Aorta (tissue), 5 donors: ENCODE measurements at regions not wholly inside any gene's neighbourhood (a gene's known extent, or its start where the extent isn't known, plus 50 kb on each side); places are given as distances from the start of the nearest gene placed in this dataset.

ENCODE experiments used
- ATAC-seq: fragments of 200-7000 bp; cut with Tn5 transposase; one replicate; pipeline ENCODE4 v1.9.1; 2022; ENCODE audit warnings: moderate library complexity; ENCODE audit not compliant: low FRiP score
- DNase-seq, 2 donors: peaks; one replicate each; pipeline ENCODE4 v3.0.0-alpha.2; 2020
- H3K27ac ChIP-seq, 2 donors: one replicate each; pipeline ENCODE4 v1.5.1; 2013; ENCODE audit warnings: low read length in 2 of 2, mild to moderate bottlenecking in 2 of 2, moderate library complexity in 2 of 2, control low read depth in 1 of 2, inconsistent platforms in 1 of 2, low read depth in 1 of 2
- H3K27me3 ChIP-seq, 2 donors: one replicate each; pipeline ENCODE4 v1.6.1; 2013; ENCODE audit warnings: control low read depth in 1 of 2, low read length in 1 of 2, mild to moderate bottlenecking in 1 of 2, moderate library complexity in 1 of 2; ENCODE audit not compliant: insufficient read depth in 2 of 2, control insufficient read depth in 1 of 2
- H3K36me3 ChIP-seq, 2 donors: one replicate each; pipeline ENCODE4 v1.6.1; 2013; ENCODE audit warnings: control low read depth in 1 of 2, low read length in 1 of 2, mild to moderate bottlenecking in 1 of 2; ENCODE audit not compliant: insufficient read depth in 2 of 2, control insufficient read depth in 1 of 2
- H3K4me1 ChIP-seq, 2 donors: one replicate each; pipeline ENCODE4 v1.6.1; 2013; ENCODE audit warnings: low read length in 2 of 2, control low read depth in 1 of 2, mild to moderate bottlenecking in 1 of 2, moderate library complexity in 1 of 2; ENCODE audit not compliant: insufficient read depth in 2 of 2, control insufficient read depth in 1 of 2
- H3K4me3 ChIP-seq, 2 donors: one replicate each; pipeline ENCODE4 v1.5.1; 2013; ENCODE audit warnings: low read length in 2 of 2, control low read depth in 1 of 2, mild to moderate bottlenecking in 1 of 2
- H3K9me3 ChIP-seq: one replicate; pipeline ENCODE4 v1.6.1; 2013; ENCODE audit warnings: mild to moderate bottlenecking, low read length; ENCODE audit not compliant: control insufficient read depth
- WGBS, 2 donors: extraction: QIAGEN DNeasy Blood & Tissue Kit; methylation state at CpG; one replicate each; pipeline ENCODE4 v1.1.7; 2013; 5-methylcytosine and 5-hydroxymethylcytosine counted together
- intact Hi-C, 2 donors: fragments of 100-400 bp; cut with DNase I; formaldehyde crosslinking; loops; one replicate each; pipeline versions ENCODE4 v1.14.2 to v1.15.0; 2022
- donor health status: healthy with polysubstance abuse.
- donor health status: Bipolar disorder and iron deficiency.
- donor health status: DM: no; HTN: no; CAD: no.
- donor health status: DM: no; HTN: no; CAD: no.
- donor health status: DM: yes; HTN: yes; CAD: no.

DNA sequence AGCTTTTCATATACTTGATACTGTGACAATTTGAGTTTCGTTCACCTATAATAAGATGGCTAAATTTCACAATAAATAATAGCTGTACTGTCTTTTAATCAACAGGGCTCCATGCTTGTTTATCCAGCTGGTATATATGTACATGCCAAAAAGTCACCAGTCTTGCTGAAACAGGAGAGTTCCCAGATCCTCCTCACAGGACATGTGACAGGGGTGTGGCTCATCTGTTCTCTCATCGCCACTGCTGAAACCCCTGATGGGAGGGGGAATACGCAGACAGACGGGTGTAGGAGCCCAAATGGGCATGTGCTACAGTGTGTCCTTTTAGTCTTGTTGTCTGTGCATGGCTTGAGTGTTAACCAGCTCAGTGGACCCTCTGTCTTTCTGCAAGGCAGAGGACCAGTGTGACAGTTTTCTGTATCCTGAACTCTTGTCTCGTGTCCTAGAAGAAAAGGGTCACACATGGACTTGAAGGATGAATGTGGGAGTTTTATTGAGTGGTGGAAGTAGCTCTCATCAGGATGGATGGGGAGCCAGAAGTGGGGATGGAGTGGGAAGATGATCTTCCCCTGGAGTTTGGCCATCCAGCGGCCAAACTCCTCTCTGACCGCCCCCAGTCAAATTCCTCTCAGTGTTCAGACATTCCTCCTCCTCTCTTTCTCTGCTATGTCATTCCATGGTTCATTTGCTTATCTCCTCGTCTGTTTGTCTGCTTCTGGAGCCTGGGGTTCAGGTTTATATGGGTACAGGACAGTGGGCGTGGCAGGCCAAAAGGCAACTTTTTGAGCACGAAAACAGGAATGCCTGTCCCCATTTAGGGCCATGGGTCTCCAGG lies 113.1 kb upstream of the NECTIN3 start:
- Histone ChIP-seq H3K4me1 (no peaks in the 10 kb centered on the region), H3K27ac (no peak overlapping the region), H3K36me3 (no peaks in the 10 kb centered on the region), H3K4me3 (no peak overlapping the region), H3K27me3 (no peaks in the 10 kb centered on the region), H3K9me3 (no peaks in the 10 kb centered on the region)
- ATAC-seq (no peak), DNase-seq (no peak)
- intact Hi-C loops: no loop called here
- WGBS, 2 donors: 64 to 72% methylated on average over 10 of the region's 10 CpGs

DNA sequence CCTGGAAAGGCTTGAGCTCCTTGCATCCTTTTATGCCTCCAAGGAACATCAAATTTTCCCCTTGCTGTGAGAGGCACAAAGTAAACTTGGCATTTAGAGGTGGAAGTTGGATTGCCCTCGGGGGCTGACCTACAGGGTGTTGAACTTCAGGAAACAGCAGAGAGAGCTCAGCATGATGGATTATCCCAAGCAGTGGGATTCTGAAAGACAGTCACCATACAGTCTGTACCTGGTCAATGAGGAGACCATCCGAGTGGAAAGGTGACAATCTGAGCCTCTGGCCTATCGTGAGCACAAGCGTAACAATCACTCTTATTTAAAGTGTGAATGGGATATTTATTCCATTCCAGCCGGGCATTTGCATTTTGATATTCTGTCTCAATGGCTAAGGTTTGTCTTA lies 105.6 kb upstream of the NECTIN3 start:
- H3K27me3 ChIP-seq: no peaks in the 10 kb centered on the region
- H3K4me3 ChIP-seq: no peak overlapping the region
- no peaks in the 10 kb centered on the region for H3K36me3 ChIP-seq
- DNase-seq: no peak
- H3K4me1 ChIP-seq: no peaks in the 10 kb centered on the region
- H3K9me3 ChIP-seq: peaks cover 13% of the 10 kb centered on the region
- WGBS, 2 donors: 92 to 94% methylated on average over 5 of the region's 5 CpGs
- ATAC-seq: no peak
- intact Hi-C loops: no loop called here
- H3K27ac ChIP-seq: no peak overlapping the region

DNA sequence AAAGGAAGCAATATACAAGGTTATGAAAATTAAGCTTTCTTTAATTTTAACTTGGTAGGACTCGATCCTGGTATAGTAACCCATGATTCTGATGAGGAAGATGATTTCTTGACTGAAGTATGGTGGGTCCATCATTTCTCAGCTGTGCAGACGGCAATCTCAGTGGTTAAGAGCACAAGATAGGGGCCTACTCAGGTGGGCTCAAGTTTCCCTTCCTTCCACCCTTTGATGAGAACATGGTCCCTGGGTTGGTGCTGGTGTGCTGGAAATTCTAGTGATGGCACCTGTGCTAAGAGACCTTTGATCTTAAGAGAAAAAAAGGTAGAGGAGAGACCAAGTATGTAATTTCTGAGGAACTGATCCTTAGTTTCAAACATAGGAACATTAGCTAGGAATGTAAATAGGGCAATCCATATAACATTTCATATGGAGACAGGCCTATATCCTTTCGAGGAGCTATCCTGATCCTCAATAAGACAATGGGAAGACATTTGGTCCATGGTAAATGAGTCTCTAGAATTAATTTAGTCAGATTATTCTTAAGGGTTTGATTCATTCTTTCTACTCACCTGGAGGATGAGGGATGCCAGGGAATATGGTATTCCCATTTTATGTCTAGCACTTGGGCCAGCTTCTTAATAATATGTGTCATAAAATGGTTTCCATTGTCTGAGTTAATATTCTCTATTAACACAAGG lies 104.5 kb upstream of the NECTIN3 start:
- ATAC-seq: no peak
- Histone ChIP-seq H3K4me3 (no peak overlapping the region), H3K9me3 (peaks cover 16% of the 10 kb centered on the region), H3K27ac (no peak overlapping the region), H3K27me3 (no peaks in the 10 kb centered on the region), H3K36me3 (no peaks in the 10 kb centered on the region), H3K4me1 (no peaks in the 10 kb centered on the region)
- intact Hi-C loops: no loop called here
- 87 to 92% methylated on average over 3 of the region's 3 CpGs for WGBS, 2 donors
- no peak for DNase-seq

DNA sequence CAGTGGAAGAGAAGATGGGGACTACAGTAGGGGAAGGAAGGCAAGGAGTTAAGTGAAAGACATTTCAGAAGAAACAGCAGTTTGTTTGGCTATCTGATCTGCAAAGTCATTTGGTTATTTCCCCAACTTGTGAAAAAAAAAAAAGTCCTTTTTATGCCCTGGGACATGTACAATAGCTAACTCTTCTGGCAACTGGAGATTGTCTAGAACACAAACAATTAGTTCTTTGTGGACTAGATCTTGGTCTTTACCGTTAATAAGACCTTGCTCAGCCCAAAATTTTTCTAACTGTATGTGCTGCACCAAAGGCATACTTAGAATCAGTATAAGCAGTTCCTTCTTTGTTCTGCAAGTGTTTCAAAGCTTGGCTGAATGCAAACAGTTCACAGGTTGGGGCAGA lies 103.5 kb upstream of the NECTIN3 start:
- no peak for ATAC-seq
- H3K4me1 ChIP-seq: no peaks in the 10 kb centered on the region
- H3K9me3 ChIP-seq: peaks cover 16% of the 10 kb centered on the region
- no peaks in the 10 kb centered on the region for H3K27me3 ChIP-seq
- no peaks in the 10 kb centered on the region for H3K36me3 ChIP-seq
- no peak for DNase-seq
- H3K27ac ChIP-seq: no peak overlapping the region
- 76 to 84% methylated on average over 1 of the region's 1 CpG for WGBS, 2 donors
- intact Hi-C loops: no loop called here
- H3K4me3 ChIP-seq: no peak overlapping the region

DNA sequence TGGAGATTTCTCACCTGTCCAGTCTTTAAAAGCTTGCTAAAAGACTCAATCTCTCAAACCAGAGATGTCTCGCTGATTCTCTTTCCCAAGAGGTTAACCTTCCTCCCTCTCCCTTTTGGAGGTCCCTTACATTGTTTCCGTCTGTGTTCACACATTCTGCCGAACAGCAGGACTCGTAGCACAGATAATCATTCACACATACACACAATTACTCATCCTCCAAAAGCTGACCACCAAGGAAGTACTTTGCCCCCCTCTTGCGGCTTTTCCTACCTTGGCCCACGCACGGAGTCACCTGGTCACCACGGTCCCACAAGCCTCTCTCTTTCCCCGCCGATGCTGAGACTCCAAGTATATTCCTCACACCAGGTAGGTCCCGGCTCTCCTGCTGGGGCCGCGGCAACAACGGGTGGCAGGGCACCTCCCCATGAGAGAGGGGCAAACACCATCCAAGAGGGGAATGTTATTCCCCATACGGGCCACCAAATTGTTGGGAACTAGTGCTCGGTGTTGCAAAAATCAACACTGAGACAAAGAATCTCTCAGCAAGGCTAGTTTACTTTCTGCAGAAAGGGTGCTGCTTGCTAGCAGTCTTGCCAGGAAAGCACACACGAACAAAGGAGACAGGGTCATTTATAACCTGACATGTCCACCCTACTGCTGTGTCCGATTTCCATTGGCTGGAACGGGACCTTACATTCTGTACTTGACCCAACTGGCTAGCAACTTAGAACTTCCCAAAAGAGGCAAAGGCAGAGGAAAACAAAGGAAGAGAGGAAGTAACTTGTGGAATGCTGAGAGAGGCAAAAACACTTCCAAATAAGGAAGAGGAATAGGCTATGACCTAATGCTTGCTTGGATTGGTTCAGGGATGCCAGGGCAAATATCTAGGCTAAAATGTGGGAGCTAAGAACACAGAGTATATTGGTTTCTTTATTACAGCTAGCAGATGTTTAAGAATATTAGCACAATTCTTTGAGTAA lies 102.1 kb upstream of the NECTIN3 start:
- WGBS, 2 donors: 91 to 92% methylated on average over 19 of the region's 19 CpGs

DNA sequence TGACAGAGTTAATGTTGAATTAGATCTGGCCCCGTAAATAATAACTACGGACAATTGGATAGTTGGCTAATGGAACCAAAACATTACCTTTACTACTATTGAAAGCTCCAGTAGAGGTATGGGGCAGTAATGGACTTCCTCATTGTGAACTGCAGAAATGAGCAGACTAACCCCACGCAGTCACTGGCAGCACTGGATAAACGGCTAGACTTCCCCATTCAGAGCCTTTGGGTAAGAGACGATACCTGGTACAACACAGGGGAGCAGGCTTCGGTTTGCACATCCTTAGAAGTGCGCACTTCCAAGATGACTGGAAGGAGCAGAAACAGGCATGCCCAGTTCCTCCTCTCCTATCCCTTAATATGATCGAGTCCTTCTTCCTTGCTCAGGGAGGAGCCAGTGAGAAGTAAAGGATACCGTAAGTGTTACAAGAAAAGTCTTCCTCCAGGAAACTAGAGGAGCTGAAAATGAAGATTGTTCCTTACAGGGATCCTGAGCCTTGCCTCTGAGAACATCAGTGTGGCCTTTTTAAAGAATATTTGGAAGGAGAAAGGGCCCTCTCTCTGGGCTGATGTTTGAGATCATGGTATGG lies 100.5 kb upstream of the NECTIN3 start:
- Histone ChIP-seq H3K9me3 (peaks cover 12% of the 10 kb centered on the region), H3K36me3 (no peaks in the 10 kb centered on the region), H3K4me3 (no peak overlapping the region), H3K4me1 (no peaks in the 10 kb centered on the region), H3K27me3 (no peaks in the 10 kb centered on the region), H3K27ac (no peak overlapping the region)
- ATAC-seq: no peak
- 93 to 94% methylated on average over 9 of the region's 9 CpGs for WGBS, 2 donors
- intact Hi-C loops: no loop called here
- no peak for DNase-seq

More for the DNA sequence above, 102.1 kb upstream of the NECTIN3 start:
- no peak for DNase-seq
- Histone ChIP-seq H3K4me3 (no peak overlapping the region), H3K36me3 (no peaks in the 10 kb centered on the region), H3K27ac (no peak overlapping the region), H3K9me3 (peaks cover 16% of the 10 kb centered on the region), H3K27me3 (no peaks in the 10 kb centered on the region), H3K4me1 (no peaks in the 10 kb centered on the region)
- intact Hi-C loops: no loop called here
- ATAC-seq: no peak

DNA sequence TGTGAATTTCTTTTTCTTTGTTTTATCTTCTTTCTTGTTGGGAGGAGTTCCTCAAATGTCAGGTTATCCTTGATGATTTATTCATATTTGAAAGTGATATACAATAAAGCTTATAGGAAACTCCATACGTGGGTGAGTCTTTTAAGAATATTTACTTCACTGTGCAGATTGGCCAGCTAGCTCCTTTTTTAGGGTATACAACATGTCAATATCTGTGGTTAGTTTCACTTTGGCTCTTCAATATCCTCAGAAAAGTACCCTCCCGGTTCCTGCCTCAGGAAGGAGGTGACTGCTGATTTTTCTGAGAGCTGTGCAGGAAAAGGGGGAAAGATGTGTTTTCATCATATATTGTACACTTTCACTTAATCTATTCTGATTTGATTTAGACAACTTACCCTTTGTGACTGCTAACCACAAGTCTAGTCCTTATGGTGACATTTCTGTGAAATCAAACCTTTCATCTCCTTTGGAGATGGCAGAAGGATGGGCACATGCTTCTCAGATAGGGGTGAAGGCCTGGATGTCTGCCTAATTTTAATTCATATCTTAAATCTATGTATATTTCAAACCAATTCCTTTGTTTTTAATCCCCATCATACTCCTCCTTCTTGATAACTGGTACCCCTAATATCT lies 98.2 kb upstream of the NECTIN3 start:
- Histone ChIP-seq H3K4me1 (no peaks in the 10 kb centered on the region), H3K36me3 (no peaks in the 10 kb centered on the region), H3K27ac (no peak overlapping the region), H3K27me3 (no peaks in the 10 kb centered on the region), H3K9me3 (peaks cover 9% of the 10 kb centered on the region), H3K4me3 (no peak overlapping the region)
- 73 to 86% methylated on average over 2 of the region's 2 CpGs for WGBS, 2 donors
- intact Hi-C loops: no loop called here
- DNase-seq (no peak), ATAC-seq (no peak)

DNA sequence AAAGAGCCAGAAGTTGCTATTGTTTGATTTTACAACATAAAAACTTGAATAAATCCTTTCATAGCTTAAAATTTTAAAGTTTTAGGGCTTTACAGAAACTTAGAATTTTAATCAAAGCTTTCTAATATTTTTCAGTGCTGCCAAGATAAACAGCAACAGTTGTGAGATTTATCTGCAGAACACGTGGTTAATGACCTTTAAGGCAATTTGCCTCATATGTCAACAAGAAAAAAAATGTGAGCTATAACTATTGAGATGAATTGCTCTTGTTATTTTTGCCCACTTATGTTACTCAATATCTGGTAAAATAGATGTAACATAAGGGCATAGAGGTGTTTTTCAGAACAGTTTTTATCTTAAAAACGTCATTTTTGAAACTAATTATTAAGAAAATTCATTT lies 96.7 kb upstream of the NECTIN3 start:
- no peak for DNase-seq
- no peak overlapping the region for H3K27ac ChIP-seq
- intact Hi-C loops: no loop called here
- no peaks in the 10 kb centered on the region for H3K36me3 ChIP-seq
- H3K4me3 ChIP-seq: no peak overlapping the region
- H3K27me3 ChIP-seq: no peaks in the 10 kb centered on the region
- H3K4me1 ChIP-seq: no peaks in the 10 kb centered on the region
- 3% methylated on average over 2 of the region's 2 CpGs for WGBS, 2 donors
- no peak for ATAC-seq
- peaks cover 4% of the 10 kb centered on the region for H3K9me3 ChIP-seq
